Common myeloid progenitor, CD34-positive (primary cell): ENCODE measurements at regions not wholly inside any gene's neighbourhood (a gene's known extent, or its start where the extent isn't known, plus 50 kb on each side); places are given as distances from the start of the nearest gene placed in this dataset.
A peak's percentile ranks its signal among the peaks of the same experiment; 100 is the strongest.

Source experiments
- CTCF ChIA-PET: fragments of 350-600 bp; sonication (Branson Sonifier 250); formaldehyde crosslinking; loops from one replicate; lab custom pipeline; 2021; ENCODE audit warnings: antibody characterized with exemption; lab: Charles Lee
- POLR2A ChIA-PET: fragments of 350-600 bp; sonication (Branson Sonifier 250); formaldehyde crosslinking; loops from one replicate; lab custom pipeline; 2021; ENCODE audit warnings: antibody characterized with exemption; lab: Charles Lee
- DNase-seq, 3 donors: peaks; one replicate each; pipeline versions ENCODE4 v3.0.0 to v3.0.0-alpha.2; 2013
- H3K27ac ChIP-seq, 2 experiments: 1 replicate in 1 of 2; 2 replicates in 1 of 2; pipeline ENCODE4 v1.7.0; 2013; ENCODE audit warnings: inconsistent platforms in 2 of 2, low read length in 2 of 2, mild to moderate bottlenecking in 2 of 2, low read depth in 1 of 2, moderate library complexity in 1 of 2; ENCODE audit not compliant: severe bottlenecking in 2 of 2, insufficient read depth in 1 of 2, poor library complexity in 1 of 2
- H3K27me3 ChIP-seq, 5 experiments: replicated peaks in 2 of 5; 1 replicate in 3 of 5; 2 replicates in 2 of 5; pipeline versions ENCODE4 v1.6.1 to v1.7.0; 2013; ENCODE audit warnings: low read length in 4 of 5, mild to moderate bottlenecking in 2 of 5, moderate library complexity in 2 of 5, inconsistent platforms in 1 of 5; ENCODE audit not compliant: insufficient read depth in 5 of 5, control insufficient read depth in 4 of 5
- H3K36me3 ChIP-seq, 4 experiments: 1 replicate in 2 of 4; 2 replicates in 2 of 4; pipeline versions ENCODE4 v1.6.1 to v1.7.0; 2013; ENCODE audit warnings: low read length in 3 of 4, control low read depth in 1 of 4, mild to moderate bottlenecking in 1 of 4; ENCODE audit not compliant: control insufficient read depth in 4 of 4, insufficient read depth in 4 of 4
- H3K4me1 ChIP-seq, 4 experiments: 1 replicate in 3 of 4; 2 replicates in 1 of 4; pipeline versions ENCODE4 v1.6.1 to v1.7.1; 2013; ENCODE audit warnings: low read length in 3 of 4, mild to moderate bottlenecking in 3 of 4, control low read depth in 1 of 4, inconsistent platforms in 1 of 4, moderate library complexity in 1 of 4; ENCODE audit not compliant: control insufficient read depth in 4 of 4, insufficient read depth in 4 of 4; ENCODE audit errors: control extremely low read depth in 1 of 4
- H3K4me3 ChIP-seq, 7 experiments: 1 replicate in 4 of 7; 2 replicates in 3 of 7; pipeline versions ENCODE4 v1.5.1 to v1.7.0; 2013; ENCODE audit warnings: mild to moderate bottlenecking in 7 of 7, low read length in 6 of 7, moderate library complexity in 6 of 7, inconsistent platforms in 2 of 7, low read depth in 2 of 7, control low read depth in 1 of 7; ENCODE audit not compliant: insufficient read depth in 4 of 7, control insufficient read depth in 1 of 7; ENCODE audit errors: extremely low read depth in 1 of 7
- H3K9me3 ChIP-seq, 5 experiments: 1 replicate in 4 of 5; 2 replicates in 1 of 5; pipeline versions ENCODE4 v1.6.1 to v1.7.1; 2013; ENCODE audit warnings: low read length in 4 of 5, mild to moderate bottlenecking in 2 of 5, inconsistent platforms in 1 of 5, low read depth in 1 of 5, moderate library complexity in 1 of 5; ENCODE audit not compliant: control insufficient read depth in 4 of 5, insufficient read depth in 2 of 5; ENCODE audit errors: control extremely low read depth in 1 of 5
- WGBS: methylation state at CpG from one replicate; pipeline ENCODE4 v1.1.5; 2013; ENCODE audit not compliant: insufficient coverage; 5-methylcytosine and 5-hydroxymethylcytosine counted together

DNA sequence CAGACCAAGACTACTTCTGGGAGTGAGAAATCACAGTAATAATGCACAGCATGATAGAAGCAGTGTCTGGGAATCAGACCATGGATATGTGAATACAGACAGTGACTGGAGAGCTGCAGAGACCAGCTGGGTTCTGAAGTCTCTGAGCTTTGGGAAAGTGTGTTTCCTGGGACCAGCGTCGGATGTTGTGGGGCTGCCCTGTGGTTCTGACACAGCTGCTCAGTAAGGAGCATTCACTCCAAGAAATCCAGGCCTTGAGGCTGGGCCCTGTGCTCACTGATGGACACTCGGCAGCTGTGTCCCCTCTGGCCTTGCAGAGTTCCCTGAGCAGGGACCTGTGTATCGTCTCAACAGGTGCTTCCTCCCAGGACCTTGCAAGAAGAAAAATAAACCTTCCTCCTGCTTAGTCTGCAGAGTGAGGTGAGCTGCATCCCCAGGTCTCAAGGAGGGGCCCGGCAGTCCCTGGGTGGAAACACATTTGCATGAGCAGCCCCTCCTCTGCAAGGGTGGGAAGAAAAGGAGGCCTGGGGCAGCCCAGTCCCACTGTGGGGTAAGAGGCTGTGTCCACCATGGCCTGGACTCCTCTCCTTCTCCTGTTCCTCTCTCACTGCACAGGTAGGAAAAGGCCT is 107.9 kb downstream of the VPREB1 start:
- CTCF ChIA-PET, result interaction anchor here (0.8 to 1.6 kb wide), 3 partner anchors 29 to 48 kb away, joined by 3 to 4 read pairs (median 3); no protein-coding TSS in a partner anchor
- no peak overlapping the region for H3K4me3 ChIP-seq
- POLR2A ChIA-PET, result no interaction called here
- peak in 1 of 3 donors; percentile 48 for DNase-seq
- H3K27ac ChIP-seq, result no peak overlapping the region
- no peaks in the 10 kb centered on the region for H3K27me3 ChIP-seq
- H3K4me1 ChIP-seq, result peaks cover 0 to 14% (median 6%) of the 10 kb centered on the region in 4 experiments
- no peaks in the 10 kb centered on the region for H3K9me3 ChIP-seq
- H3K36me3 ChIP-seq, result no peaks in the 10 kb centered on the region
- 36% methylated on average over 2 of the region's 5 CpGs for WGBS

DNA sequence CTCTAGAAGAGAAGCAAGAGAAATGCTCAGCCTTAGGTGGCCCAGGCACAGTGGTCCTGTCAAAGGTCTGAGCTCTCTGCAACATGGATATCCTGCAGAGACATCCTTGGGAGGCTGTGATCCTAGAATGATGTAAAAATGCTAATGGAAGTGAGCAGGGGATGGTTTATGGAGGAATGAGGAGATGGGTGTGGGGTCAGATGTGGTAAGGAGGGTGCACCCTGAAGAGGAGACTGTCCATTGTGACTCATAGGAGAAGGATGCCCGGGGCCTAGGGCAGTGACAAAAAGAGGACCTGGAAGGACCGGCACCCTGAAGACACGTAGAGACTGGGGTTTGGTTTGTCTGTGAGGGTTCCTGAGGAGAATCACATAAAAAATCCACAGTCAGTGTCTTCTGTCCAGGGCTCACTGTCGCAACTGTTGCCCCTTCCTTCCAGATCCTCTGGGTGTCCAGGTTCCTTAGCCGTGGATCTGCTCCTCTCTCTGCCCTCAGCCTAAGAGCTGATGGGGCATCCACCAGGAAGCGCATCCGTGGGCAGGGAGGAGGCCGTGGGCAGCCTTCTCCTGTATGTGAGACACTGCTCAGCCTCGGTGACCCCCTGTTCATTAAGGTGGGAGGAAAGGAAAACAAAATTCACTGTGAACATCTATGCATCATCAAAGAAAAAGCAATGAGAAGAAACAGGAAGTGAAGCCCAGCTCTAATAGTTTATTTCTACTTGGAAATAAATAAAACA is 110.7 kb downstream of the VPREB1 start:
- WGBS, result 98% methylated on average over 5 of the region's 9 CpGs

DNA sequence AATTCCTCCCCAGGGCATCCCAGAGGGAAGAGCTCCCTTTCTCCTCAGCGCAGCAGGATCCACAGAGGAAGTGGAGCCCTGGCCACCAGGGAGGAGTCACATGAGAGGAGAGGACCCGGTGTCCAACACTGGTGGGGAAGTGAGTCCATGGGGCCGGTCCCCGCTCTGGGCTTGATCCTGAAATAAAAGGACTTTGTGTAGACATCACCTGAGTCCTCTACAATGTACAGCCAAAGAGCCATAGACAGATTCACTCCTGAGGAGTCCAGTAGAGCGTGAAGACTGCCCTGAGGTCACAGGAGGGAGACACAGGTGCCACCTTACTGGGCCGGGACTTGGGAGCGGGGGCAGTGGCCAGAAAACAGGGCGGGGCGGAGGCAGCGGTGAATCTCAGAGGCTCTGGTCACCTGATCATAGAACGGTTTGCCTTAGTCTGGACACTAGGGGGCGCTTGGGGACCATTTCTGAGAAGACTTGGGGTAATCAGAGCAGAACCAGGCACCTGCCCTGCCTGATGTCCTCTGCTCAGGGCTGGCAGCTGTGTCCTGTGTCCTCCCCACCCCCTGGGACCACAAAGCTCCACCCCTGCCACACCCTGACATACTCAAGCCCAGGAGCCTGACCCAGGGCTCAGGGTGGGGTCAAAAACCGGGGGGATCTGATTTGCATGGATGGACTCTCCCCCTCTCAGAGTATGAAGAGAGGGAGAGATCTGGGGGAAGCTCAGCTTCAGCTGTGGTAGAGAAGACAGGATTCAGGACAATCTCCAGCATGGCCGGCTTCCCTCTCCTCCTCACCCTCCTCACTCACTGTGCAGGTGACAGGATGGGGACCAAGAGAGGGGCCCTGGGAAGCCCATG is 112.7 kb downstream of the VPREB1 start:
- CTCF ChIA-PET, result interaction anchor here (1.0 to 2.1 kb wide), 10 partner anchors 12 to 161 kb away, joined by 3 to 9 read pairs (median 4); no protein-coding TSS in a partner anchor
- H3K9me3 ChIP-seq, result no peaks in the 10 kb centered on the region
- H3K27me3 ChIP-seq, result no peaks in the 10 kb centered on the region
- POLR2A ChIA-PET, result no interaction called here
- DNase-seq, result peak; percentile 77 to 89 (median 86)
- H3K4me1 ChIP-seq, result peaks cover 0 to 11% (median 5%) of the 10 kb centered on the region in 4 experiments
- 7% methylated on average over 10 of the region's 14 CpGs for WGBS
- no peak overlapping the region for H3K27ac ChIP-seq
- H3K36me3 ChIP-seq, result no peaks in the 10 kb centered on the region
- H3K4me3 ChIP-seq, result no peak overlapping the region

More for the DNA sequence above, 110.7 kb downstream of the VPREB1 start:
- Histone ChIP-seq H3K4me3 (no peak overlapping the region), H3K9me3 (no peaks in the 10 kb centered on the region), H3K4me1 (peaks cover 0 to 14% (median 6%) of the 10 kb centered on the region in 4 experiments), H3K27ac (no peak overlapping the region), H3K27me3 (no peaks in the 10 kb centered on the region), H3K36me3 (no peaks in the 10 kb centered on the region)
- no peak for DNase-seq
- CTCF ChIA-PET, result interaction anchor here (1.3 to 1.8 kb wide), 6 partner anchors 9 to 67 kb away, joined by 4 to 9 read pairs (median 5); no protein-coding TSS in a partner anchor
- POLR2A ChIA-PET, result interaction anchor here (0.6 kb wide), 1 partner anchor 31 kb away, joined by 3 read pairs; no protein-coding TSS in a partner anchor

DNA sequence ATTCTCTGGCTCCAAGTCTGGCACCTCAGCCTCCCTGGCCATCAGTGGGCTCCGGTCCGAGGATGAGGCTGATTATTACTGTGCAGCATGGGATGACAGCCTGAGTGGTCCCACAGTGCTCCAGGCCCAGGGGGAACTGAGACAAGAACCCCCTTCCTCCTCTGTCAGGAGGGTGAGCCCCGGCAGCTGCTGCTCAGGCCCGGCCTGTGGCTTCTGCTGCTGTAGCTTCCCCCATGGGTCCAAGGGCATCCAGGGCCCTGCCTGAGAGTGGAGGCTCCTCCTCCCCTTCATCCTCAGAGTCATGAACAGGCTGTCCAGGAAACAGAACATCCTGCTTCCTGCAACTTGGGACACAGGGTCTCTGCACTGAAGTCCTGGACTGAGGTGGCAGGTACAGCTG is 113.6 kb downstream of the VPREB1 start:
- POLR2A ChIA-PET, result no interaction called here
- CTCF ChIA-PET, result interaction anchor here (1.0 to 2.1 kb wide), 5 partner anchors 11 to 74 kb away, joined by 3 to 5 read pairs (median 3); no protein-coding TSS in a partner anchor
- no peak overlapping the region for H3K4me3 ChIP-seq
- H3K27ac ChIP-seq, result no peak overlapping the region
- no peak for DNase-seq
- H3K27me3 ChIP-seq, result no peaks in the 10 kb centered on the region
- 90% methylated on average over 2 of the region's 4 CpGs for WGBS
- H3K9me3 ChIP-seq, result no peaks in the 10 kb centered on the region
- H3K4me1 ChIP-seq, result peaks cover 2 to 12% (median 6%) of the 10 kb centered on the region in 4 experiments
- no peaks in the 10 kb centered on the region for H3K36me3 ChIP-seq

DNA sequence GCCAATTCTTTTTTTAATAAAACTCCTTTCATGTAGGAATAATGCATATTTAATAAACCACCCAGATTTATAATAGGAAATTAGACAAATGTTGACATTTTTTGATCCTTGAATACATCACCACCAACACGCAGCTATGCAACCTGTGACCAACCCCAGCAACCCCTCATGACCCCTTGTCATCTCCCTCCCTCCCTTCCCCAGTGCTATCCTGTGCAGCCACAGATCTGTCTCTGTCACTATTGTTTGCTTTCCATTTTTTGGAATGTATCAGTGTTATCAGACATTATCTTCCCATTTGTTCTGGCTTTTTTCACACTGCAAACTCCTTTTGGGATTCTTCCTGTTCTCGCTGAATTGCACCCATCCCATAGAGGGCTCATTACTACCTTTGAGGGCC is 114.1 kb downstream of the VPREB1 start:
- POLR2A ChIA-PET, result no interaction called here
- no peak for DNase-seq
- H3K27me3 ChIP-seq, result no peaks in the 10 kb centered on the region
- H3K9me3 ChIP-seq, result no peaks in the 10 kb centered on the region
- H3K36me3 ChIP-seq, result no peaks in the 10 kb centered on the region
- WGBS, result 100% methylated on average over 1 of the region's 2 CpGs
- H3K4me1 ChIP-seq, result peaks cover 2 to 14% (median 7%) of the 10 kb centered on the region in 4 experiments
- no peak overlapping the region for H3K27ac ChIP-seq
- no peak overlapping the region for H3K4me3 ChIP-seq
- CTCF ChIA-PET, result interaction anchor here (1.1 to 2.1 kb wide), 2 partner anchors 14 to 55 kb away, joined by 3 to 5 read pairs; no protein-coding TSS in a partner anchor

DNA sequence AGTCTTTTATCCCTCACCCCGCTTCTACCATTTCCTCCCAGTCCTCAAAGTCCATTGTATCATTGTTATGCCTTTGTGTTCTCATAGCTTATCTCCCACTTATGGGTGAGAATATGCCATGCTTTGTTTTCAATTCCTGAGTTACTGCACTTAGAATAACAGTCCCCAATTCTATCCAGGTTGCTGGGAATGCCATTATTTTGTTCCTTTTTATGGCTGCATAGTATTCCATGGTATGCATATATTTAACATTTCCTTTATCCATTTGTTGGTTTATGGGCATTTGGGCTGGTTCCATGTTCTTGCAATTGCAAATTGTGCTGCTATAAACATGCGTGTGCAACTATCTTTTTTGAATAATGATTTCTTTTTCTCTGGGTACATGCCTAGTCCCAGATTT is 114.9 kb downstream of the VPREB1 start:
- no peaks in the 10 kb centered on the region for H3K27me3 ChIP-seq
- ChIA-PET CTCF (no interaction called here), POLR2A (no interaction called here)
- H3K4me1 ChIP-seq, result peaks cover 2 to 14% (median 7%) of the 10 kb centered on the region in 4 experiments
- H3K27ac ChIP-seq, result no peak overlapping the region
- WGBS, result no CpG with 5 or more reads among the region's 2 CpGs
- H3K9me3 ChIP-seq, result no peaks in the 10 kb centered on the region
- no peak for DNase-seq
- no peaks in the 10 kb centered on the region for H3K36me3 ChIP-seq
- H3K4me3 ChIP-seq, result no peak overlapping the region
